ENCODE measurements at regions not wholly inside any gene's neighbourhood (a gene's known extent, or its start where the extent isn't known, plus 50 kb on each side); places are given as distances from the start of the nearest gene placed in this dataset.

- ATAC-seq (ENCODE audit: low read depth) (no peak), DNase-seq (no peak)
- POLR2A ChIA-PET: interaction anchor here (0.7 to 1.4 kb wide), 4 partner anchors 8 to 39 kb away, joined by 3 to 5 read pairs (median 4); no protein-coding TSS in a partner anchor
- Mint-ChIP-seq H3K27ac (peak overlapping the region; percentile 31), H3K4me1 (peaks cover 30% of the 10 kb centered on the region), H3K36me3 (ENCODE audit: low read depth) (peaks cover 69% of the 10 kb centered on the region), H3K4me3 (no peak overlapping the region), H3K27me3 (no peaks in the 10 kb centered on the region), H3K9me3 (no peaks in the 10 kb centered on the region)
- CTCF ChIA-PET: no interaction called here
- intact Hi-C loops (cut with micrococcal nuclease): no loop called here
- no peak for TF ChIP-seq CTCF (IDR thresholded peaks at IDR 0.05)
These were observed 317.8 kb downstream of the TMEM121 start for GRCh38 chr14:105844047-105844630.

- peaks cover 67% of the 10 kb centered on the region for H3K36me3 Mint-ChIP-seq (ENCODE audit: low read depth)
These were observed 318.7 kb downstream of the TMEM121 start for GRCh38 chr14:105844810-105845724.

GRCh38 chr14:105845725-105846309, 319.4 kb downstream of the TMEM121 start:
- H3K4me3 Mint-ChIP-seq: no peak overlapping the region
- CTCF ChIA-PET: no interaction called here

More at GRCh38 chr14:105844810-105845724, 318.7 kb downstream of the TMEM121 start:
- no peaks in the 10 kb centered on the region for H3K9me3 Mint-ChIP-seq
- no peaks in the 10 kb centered on the region for H3K27me3 Mint-ChIP-seq
- ChIA-PET CTCF (no interaction called here), POLR2A (interaction anchor here (1.0 to 1.4 kb wide), 2 partner anchors 7 to 26 kb away, joined by 5 read pairs; no protein-coding TSS in a partner anchor)
- DNase-seq (no peak), ATAC-seq (ENCODE audit: low read depth) (no peak)
- H3K4me1 Mint-ChIP-seq: peaks cover 31% of the 10 kb centered on the region
- TF ChIP-seq CTCF (IDR thresholded peaks at IDR 0.05): no peak
- peak overlapping the region; percentile 24 for H3K27ac Mint-ChIP-seq
- no peak overlapping the region for H3K4me3 Mint-ChIP-seq
- intact Hi-C loops (cut with micrococcal nuclease): no loop called here

GRCh38 chr14:105846312-105846711, 319.9 kb downstream of the TMEM121 start:
- H3K36me3 Mint-ChIP-seq (ENCODE audit: low read depth): peaks cover 74% of the 10 kb centered on the region
- H3K9me3 Mint-ChIP-seq: no peaks in the 10 kb centered on the region
- DNase-seq (no peak), ATAC-seq (ENCODE audit: low read depth) (no peak)
- POLR2A ChIA-PET: interaction anchor here (0.5 to 2.7 kb wide), 4 partner anchors 9 to 28 kb away, joined by 3 to 13 read pairs (median 8); no protein-coding TSS in a partner anchor
- no peak overlapping the region for H3K4me3 Mint-ChIP-seq
- intact Hi-C loops (cut with micrococcal nuclease): no loop called here
- no peak for TF ChIP-seq CTCF (IDR thresholded peaks at IDR 0.05)
- CTCF ChIA-PET: no interaction called here
- no peaks in the 10 kb centered on the region for H3K27me3 Mint-ChIP-seq
- H3K27ac Mint-ChIP-seq: peak overlapping the region; percentile 66
- H3K4me1 Mint-ChIP-seq: peaks cover 34% of the 10 kb centered on the region

More at GRCh38 chr14:105845725-105846309, 319.4 kb downstream of the TMEM121 start:
- Mint-ChIP-seq H3K9me3 (no peaks in the 10 kb centered on the region), H3K36me3 (ENCODE audit: low read depth) (peaks cover 72% of the 10 kb centered on the region), H3K27ac (peak overlapping the region; percentile 24), H3K27me3 (no peaks in the 10 kb centered on the region), H3K4me1 (peaks cover 34% of the 10 kb centered on the region)
- no peak for TF ChIP-seq CTCF (IDR thresholded peaks at IDR 0.05)
- no peak for ATAC-seq (ENCODE audit: low read depth)
- DNase-seq: no peak
- POLR2A ChIA-PET: interaction anchor here (0.5 to 2.7 kb wide), 4 partner anchors 8 to 27 kb away, joined by 3 to 13 read pairs (median 4); no protein-coding TSS in a partner anchor
- intact Hi-C loops (cut with micrococcal nuclease): no loop called here
